HG03108 (cell line): ENCODE measurements at regions not wholly inside any gene's neighbourhood (a gene's known extent, or its start where the extent isn't known, plus 50 kb on each side); places are given as distances from the start of the nearest gene placed in this dataset.
A peak's percentile ranks its signal among the peaks of the same experiment; 100 is the strongest.
"Not testable (repeated sequence)": the region's sequence is repeated elsewhere in the genome, so short reads cannot be mapped to it uniquely, and the experiment has no call there.

Experiments
- ATAC-seq: cut with Tn5 transposase; IDR thresholded peaks from one replicate; pipeline ENCODE4 v1.9.1; 2021; ENCODE audit warnings: moderate library complexity; ENCODE audit not compliant: unreplicated experiment

DNA sequence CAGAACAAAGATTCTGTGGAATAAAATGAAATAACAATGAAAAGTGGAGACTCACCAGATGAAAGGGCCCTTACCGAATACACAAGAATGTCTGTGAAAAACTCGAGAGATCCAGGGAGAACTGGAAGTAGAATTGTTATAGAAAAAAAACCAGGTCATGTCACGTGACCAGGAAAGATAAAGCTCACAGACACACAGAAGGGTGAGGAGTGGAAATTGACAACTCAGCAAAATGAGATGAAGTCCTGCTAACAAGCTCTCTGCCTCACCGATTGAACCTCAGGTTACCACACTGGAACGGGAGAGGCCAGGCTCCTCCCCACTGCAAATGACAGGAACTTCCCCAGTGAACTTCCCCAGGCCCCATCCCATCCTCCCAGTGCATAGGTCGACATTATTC lies 1618.0 kb upstream of the PCDH10 start:
- ATAC-seq, result no peak

GRCh38 chr4:131534944-131535645 lies 1614.0 kb upstream of the PCDH10 start:
- ATAC-seq, result no peak

GRCh38 chr4:131540256-131540655 lies 1608.8 kb upstream of the PCDH10 start:
- ATAC-seq, result no peak

- ATAC-seq, result peak; percentile 69
Observed at GRCh38 chr4:131547506-131547981, 1601.5 kb upstream of the PCDH10 start.

- no peak for ATAC-seq
Observed at GRCh38 chr4:131551306-131551705, 1597.8 kb upstream of the PCDH10 start.

DNA sequence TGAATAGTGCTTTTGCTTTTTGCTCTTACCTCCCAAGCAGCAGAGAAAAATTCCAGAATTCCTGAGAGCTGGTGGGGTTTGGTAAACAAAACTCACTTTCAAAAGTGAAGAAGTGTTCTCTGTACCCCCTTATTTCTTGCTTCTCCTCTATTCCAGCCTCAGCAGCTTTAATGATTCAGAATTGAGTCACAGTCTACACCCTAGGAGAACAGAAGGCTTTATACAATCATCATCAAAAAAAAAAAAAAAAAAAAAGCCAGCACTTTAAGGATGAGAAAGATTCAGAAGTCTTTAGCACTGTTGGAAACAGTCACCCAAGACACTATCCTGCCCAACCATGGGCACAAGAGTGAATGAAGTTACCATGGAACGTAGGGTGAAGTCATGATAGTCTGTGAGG lies 1583.1 kb upstream of the PCDH10 start:
- ATAC-seq, result no peak

GRCh38 chr4:131584587-131584986 lies 1564.5 kb upstream of the PCDH10 start:
- no peak for ATAC-seq

- ATAC-seq, result no peak
Observed at GRCh38 chr4:131595140-131595539, 1554.0 kb upstream of the PCDH10 start.

DNA sequence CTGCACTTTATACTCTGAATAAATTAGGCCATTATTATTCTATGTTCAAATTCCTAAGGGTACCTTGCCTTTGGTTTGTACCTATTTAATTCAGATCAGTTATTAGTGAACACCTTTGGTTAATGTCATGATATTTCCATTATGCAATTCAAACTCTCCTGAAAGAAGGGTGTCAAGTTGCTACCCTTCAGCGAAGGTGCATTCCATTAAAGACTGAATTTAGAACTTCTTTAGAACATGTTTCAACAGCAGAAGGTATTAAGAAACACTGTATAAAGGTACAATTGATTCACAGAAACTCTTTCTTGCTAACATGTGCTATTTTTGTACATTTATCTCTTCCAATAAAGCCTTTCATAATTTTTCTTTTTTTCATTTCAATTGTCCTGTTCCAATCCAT lies 1545.4 kb upstream of the PCDH10 start:
- no peak for ATAC-seq

DNA sequence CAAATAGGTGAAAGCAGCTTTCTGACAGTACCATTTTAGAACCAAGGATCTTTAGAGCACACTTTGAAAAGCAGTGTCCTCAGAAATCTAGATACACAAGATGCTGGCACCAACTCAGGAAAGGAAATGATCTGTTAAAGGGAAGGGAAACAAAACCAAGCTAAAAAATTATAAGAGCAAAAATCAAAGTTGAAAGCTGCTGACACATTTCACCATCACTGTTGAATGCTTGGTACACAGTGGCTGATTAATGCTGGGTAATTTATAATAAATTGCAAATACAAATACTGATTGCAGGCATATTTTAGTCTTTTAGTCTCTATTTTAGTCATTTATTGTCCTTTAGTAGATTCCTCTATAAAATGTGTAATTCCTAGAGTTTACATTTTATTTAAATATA lies 1540.1 kb upstream of the PCDH10 start:
- ATAC-seq, result no peak

DNA sequence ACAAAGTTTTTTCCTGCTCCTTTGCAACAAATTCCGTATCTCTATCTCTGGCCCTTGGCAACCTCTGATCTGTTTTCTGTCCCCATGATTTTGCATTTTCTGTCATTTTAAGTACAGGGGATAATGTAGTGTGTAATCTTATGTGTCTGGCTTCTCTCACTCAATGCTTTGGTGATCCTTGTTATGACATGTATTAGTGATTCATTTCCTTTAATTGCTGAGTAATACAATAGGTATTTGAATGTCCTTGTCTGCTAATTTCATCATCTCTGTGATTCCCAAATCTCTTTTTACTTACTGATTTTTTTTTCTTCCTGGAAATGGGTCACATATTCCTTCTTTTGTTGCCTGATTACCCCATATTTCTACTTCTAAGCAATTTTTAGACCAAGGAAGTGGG lies 1538.6 kb upstream of the PCDH10 start:
- ATAC-seq, result not testable (repeated sequence)

- ATAC-seq, result peak; percentile 43
Observed at GRCh38 chr4:131613086-131613823, 1535.8 kb upstream of the PCDH10 start.

GRCh38 chr4:131613824-131614216 lies 1535.3 kb upstream of the PCDH10 start:
- peak; percentile 98 for ATAC-seq

- no peak for ATAC-seq
Observed at GRCh38 chr4:131632877-131633276, 1516.2 kb upstream of the PCDH10 start.

DNA sequence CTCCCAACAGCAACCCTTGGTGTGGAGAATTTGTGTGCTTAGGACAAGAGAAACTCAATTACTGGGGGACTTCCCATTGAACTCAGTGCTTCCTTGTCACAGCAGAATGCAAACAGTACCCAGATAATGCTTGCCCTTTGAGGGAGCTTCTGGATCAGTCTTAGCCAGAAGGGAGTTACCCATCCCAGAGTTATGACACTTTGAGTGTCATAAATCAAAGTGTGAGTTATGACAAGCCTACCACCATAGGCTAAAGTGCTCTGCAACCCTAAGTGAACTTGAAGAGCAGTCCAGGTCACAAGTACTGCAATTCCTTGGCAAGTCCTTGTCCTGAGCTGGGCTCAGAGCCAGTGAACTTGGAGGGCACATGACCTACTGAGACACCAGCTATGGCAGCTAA lies 1513.9 kb upstream of the PCDH10 start:
- no peak for ATAC-seq

GRCh38 chr4:131638781-131639180 lies 1510.3 kb upstream of the PCDH10 start:
- ATAC-seq, result no peak

DNA sequence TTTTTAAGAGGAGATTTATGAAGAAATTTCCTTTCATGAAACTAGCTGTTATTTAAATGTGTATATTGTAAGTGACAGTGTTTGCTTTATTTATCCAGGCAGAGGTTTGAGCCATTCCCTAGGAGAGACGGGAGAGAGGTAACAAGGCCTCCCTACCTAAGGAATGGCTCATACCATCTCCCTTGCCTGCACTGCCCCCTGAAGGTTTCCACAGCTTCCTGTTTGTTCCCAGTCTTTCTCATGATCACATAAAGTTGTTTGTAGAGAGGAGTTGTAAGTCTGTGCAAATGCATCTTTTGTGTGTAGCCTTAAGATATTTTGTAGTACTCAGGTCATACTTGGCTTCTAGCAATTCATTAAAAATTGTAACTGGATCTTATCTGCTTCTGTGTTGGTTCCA lies 1504.5 kb upstream of the PCDH10 start:
- no peak for ATAC-seq

GRCh38 chr4:131649227-131649626 lies 1499.9 kb upstream of the PCDH10 start:
- ATAC-seq, result no peak

GRCh38 chr4:131650951-131651350 lies 1498.1 kb upstream of the PCDH10 start:
- ATAC-seq, result no peak

DNA sequence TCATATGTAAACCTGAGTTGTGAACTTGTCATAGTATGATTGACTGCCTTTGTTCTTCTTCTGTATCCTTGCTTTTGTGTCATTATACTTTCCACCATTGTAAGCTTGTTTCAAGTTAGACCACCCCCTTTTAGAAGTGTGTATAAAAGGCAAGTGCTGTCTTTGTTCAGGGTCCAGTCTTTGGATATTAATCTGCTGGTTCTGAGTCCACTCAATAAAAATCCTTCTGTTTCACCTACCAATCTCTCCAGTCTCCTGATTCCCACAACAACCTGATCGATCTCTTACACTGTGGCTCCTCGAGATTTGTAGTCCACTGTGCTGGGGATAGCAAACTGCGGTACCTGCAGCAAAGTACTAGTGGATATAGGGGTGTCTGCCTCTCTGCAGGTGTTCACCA lies 1465.8 kb upstream of the PCDH10 start:
- ATAC-seq, result not testable (repeated sequence)

- ATAC-seq, result no peak
Observed at GRCh38 chr4:131721883-131722282, 1427.2 kb upstream of the PCDH10 start.

GRCh38 chr4:131723069-131723468 lies 1426.0 kb upstream of the PCDH10 start:
- not testable (repeated sequence) for ATAC-seq
